GM12872 (cell line): ENCODE measurements at regions not wholly inside any gene's neighbourhood (a gene's known extent, or its start where the extent isn't known, plus 50 kb on each side); places are given as distances from the start of the nearest gene placed in this dataset.

Experiments
- CTCF ChIP-seq: IDR thresholded peaks from 3 replicates; pipeline ENCODE4 v1.5.1; 2011; ENCODE audit warnings: low read depth, mild to moderate bottlenecking, low read length, moderate library complexity; ENCODE audit not compliant: insufficient read depth

- no peak for TF ChIP-seq CTCF
Measured at GRCh38 chr5:63894690-63895089, 67.6 kb downstream of the HTR1A start.

GRCh38 chr5:63878788-63879187, 83.5 kb downstream of the HTR1A start:
- TF ChIP-seq CTCF, result no peak

- no peak for TF ChIP-seq CTCF
Measured at GRCh38 chr5:63877961-63878360, 84.3 kb downstream of the HTR1A start.

DNA sequence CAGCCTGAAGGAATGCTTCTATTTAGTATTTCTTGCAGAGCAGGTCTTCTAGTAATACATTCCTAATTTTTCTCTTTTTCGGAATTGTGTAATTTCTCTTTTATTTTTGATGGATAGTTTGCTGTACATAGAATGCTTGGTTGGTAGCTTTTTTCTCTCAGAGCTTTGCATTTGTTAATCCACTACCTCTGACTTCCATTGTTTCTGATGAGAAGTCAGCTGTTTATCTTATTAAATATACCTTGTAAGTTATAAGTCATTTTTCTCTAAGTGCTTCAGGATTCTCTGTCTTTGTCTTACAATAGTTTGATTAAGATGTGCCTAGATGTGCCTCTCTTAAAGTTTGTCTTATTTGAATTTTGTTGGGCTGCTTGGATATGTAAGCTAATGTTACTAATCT, 101.9 kb downstream of the HTR1A start:
- TF ChIP-seq CTCF, result no peak

DNA sequence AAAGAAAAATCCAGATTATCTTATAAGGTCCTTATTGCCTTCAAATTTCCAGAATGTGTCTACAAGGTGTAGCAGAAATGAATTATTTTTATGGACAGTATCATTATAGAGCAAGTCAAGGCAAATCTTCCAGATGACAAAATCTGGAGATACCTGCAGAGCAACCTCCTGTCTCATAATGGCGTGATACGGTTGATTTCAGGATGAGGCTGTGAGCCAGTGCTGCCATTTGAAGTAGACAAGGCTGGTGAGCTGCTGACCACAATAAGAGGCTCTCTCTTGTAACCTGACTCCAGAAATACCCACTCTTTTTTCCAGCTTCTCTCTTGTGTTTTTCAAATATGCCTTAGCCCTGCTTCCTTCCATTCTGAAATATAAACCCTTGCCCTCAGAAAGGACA, 108.2 kb downstream of the HTR1A start:
- no peak for TF ChIP-seq CTCF

- TF ChIP-seq CTCF, result no peak
Measured at GRCh38 chr5:63843190-63843589, 119.1 kb downstream of the HTR1A start.

DNA sequence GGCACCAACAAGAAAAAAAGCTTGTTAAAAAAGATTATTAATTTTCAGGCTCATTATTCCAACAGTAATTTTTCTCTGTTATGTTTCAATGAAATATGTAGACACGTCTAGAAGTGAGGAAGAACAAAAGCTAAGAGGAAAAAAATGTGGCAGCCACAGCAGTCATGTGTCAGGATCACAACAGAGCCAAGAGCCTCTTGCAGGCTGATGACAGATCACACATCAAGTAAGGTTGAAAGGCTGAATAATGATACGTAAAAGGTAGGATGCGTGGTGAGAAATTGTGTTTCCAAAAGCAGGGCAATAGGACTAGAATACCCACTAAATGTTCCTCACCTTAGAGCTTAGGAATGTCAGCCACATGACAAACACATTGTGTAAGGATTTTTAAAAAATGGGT, 124.8 kb downstream of the HTR1A start:
- TF ChIP-seq CTCF, result no peak

DNA sequence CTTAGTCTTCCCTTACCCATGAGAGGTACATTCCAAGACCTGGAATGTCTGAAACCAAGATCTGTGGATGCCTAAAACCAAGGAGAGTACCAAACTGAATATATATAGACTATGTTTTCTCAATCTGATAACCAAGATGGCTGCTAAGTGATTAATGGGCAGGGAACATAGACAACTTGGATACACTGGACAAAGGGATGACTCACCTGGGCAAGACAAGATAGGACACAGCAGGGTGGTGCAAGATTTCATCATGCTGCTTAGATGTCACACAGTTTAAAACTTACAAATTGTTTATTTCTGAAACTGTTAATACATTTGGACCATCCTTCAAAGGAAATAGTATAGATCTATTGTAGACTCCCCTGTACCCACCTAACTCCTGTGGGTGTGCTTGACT, 130.9 kb downstream of the HTR1A start:
- no peak for TF ChIP-seq CTCF
